WTC11 (cell line): ENCODE measurements at regions not wholly inside any gene's neighbourhood (a gene's known extent, or its start where the extent isn't known, plus 50 kb on each side); places are given as distances from the start of the nearest gene placed in this dataset.

ENCODE experiments used
- ATAC-seq: fragments of 200-7000 bp; cut with Tn5 transposase; 2 replicates; pipeline ENCODE4 v1.10.0; 2021; ENCODE audit warnings: mild to moderate bottlenecking, moderate library complexity
- CTCF ChIA-PET: fragments of 300-600 bp; sonication (Branson Sonifier 250); formaldehyde crosslinking; loops from one replicate; lab custom pipeline; 2021; ENCODE audit warnings: antibody characterized with exemption; lab: Charles Lee
- POLR2A ChIA-PET: fragments of 350-600 bp; sonication (Branson Sonifier 250); formaldehyde crosslinking; loops from one replicate; lab custom pipeline; 2021; ENCODE audit warnings: antibody characterized with exemption; lab: Charles Lee
- DNase-seq: peaks from one replicate; pipeline ENCODE4 v3.0.0; 2021; ENCODE audit warnings: low spot score
- H3K27ac Mint-ChIP-seq: 2 replicates; pipeline ENCODE4 v1.8.0; 2021; ENCODE audit warnings: mixed read lengths
- H3K27me3 Mint-ChIP-seq: 2 replicates; pipeline ENCODE4 v1.8.0; 2021; ENCODE audit warnings: low read depth, mild to moderate bottlenecking, moderate library complexity, mixed read lengths
- H3K36me3 Mint-ChIP-seq: 2 replicates; pipeline ENCODE4 v1.8.0; 2021; ENCODE audit warnings: mixed read lengths
- H3K4me1 Mint-ChIP-seq: 2 replicates; pipeline ENCODE4 v1.8.0; 2022; ENCODE audit warnings: mixed read lengths
- H3K4me3 Mint-ChIP-seq: 2 replicates; pipeline ENCODE4 v1.8.0; 2021; ENCODE audit warnings: mild to moderate bottlenecking, moderate library complexity, mixed read lengths
- H3K9me3 Mint-ChIP-seq: 2 replicates; pipeline ENCODE4 v1.8.0; 2021; ENCODE audit warnings: mixed read lengths
- ATF1 ChIP-seq: sonication (generic); formaldehyde crosslinking; IDR thresholded peaks from 2 replicates; pipeline ENCODE4 v1.8.1; 2023; ENCODE audit warnings: mild to moderate bottlenecking, moderate library complexity, missing genetic modification reagents
- CDX4 ChIP-seq: fragments of 250-450 bp; sonication (Bioruptor Pico); IDR thresholded peaks from 2 replicates; pipeline ENCODE4 v1.9.0; 2021; ENCODE audit warnings: moderate library complexity, mild to moderate bottlenecking, inconsistent platforms, borderline replicate concordance
- EMX1 ChIP-seq: fragments of 250-450 bp; sonication (Bioruptor Pico); IDR thresholded peaks from 2 replicates; pipeline ENCODE4 v1.8.0; 2021; ENCODE audit warnings: mild to moderate bottlenecking
- FOXP1 ChIP-seq: sonication (generic); formaldehyde crosslinking; IDR thresholded peaks from 2 replicates; pipeline ENCODE4 v1.8.0; 2022; ENCODE audit warnings: missing genetic modification reagents, mild to moderate bottlenecking, moderate library complexity, borderline replicate concordance
- NFATC4 ChIP-seq: fragments of 250-450 bp; sonication (Bioruptor Pico); IDR thresholded peaks from 2 replicates; pipeline ENCODE4 v1.9.0; 2021; ENCODE audit warnings: mild to moderate bottlenecking
- NFYB ChIP-seq: sonication (generic); formaldehyde crosslinking; conservative IDR thresholded peaks from 2 replicates; pipeline ENCODE4 v1.8.0; 2022; ENCODE audit warnings: low read depth, missing genetic modification reagents
- OVOL2 ChIP-seq: fragments of 250-450 bp; sonication (Bioruptor Pico); IDR thresholded peaks from 2 replicates; pipeline ENCODE4 v1.9.0; 2021; ENCODE audit warnings: mild to moderate bottlenecking, borderline replicate concordance
- SOX15 ChIP-seq: fragments of 250-450 bp; sonication (Bioruptor Pico); IDR thresholded peaks from 2 replicates; pipeline ENCODE4 v1.9.0; 2021; ENCODE audit warnings: mild to moderate bottlenecking
- SP1 ChIP-seq: sonication (generic); formaldehyde crosslinking; conservative IDR thresholded peaks from 2 replicates; pipeline ENCODE4 v1.8.1; 2022; ENCODE audit warnings: missing genetic modification reagents
- TEAD1 ChIP-seq: sonication (generic); formaldehyde crosslinking; IDR thresholded peaks from 2 replicates; pipeline ENCODE4 v1.8.0; 2022; ENCODE audit warnings: mild to moderate bottlenecking, missing genetic modification reagents
- ZMAT4 ChIP-seq: fragments of 250-450 bp; sonication (Bioruptor Pico); IDR thresholded peaks from 2 replicates; pipeline ENCODE4 v1.9.0; 2021; ENCODE audit warnings: mild to moderate bottlenecking
- ZNF219 ChIP-seq: sonication (generic); formaldehyde crosslinking; IDR thresholded peaks from 2 replicates; pipeline ENCODE4 v1.8.0; 2023; ENCODE audit warnings: missing genetic modification reagents, mild to moderate bottlenecking, borderline replicate concordance
- ZNF263 ChIP-seq: sonication (generic); formaldehyde crosslinking; IDR thresholded peaks from 2 replicates; pipeline ENCODE4 v1.8.1; 2022; ENCODE audit warnings: low read depth, mild to moderate bottlenecking, moderate library complexity, missing genetic modification reagents
- ZNF396 ChIP-seq: fragments of 250-450 bp; sonication (Bioruptor Pico); IDR thresholded peaks from 2 replicates; pipeline ENCODE4 v1.8.0; 2021; ENCODE audit warnings: mild to moderate bottlenecking, moderate library complexity, borderline replicate concordance
- ZSCAN18 ChIP-seq: fragments of 250-450 bp; sonication (Bioruptor Pico); IDR thresholded peaks from 2 replicates; pipeline ENCODE4 v2.1.2; 2022; ENCODE audit warnings: mild to moderate bottlenecking, moderate library complexity
- TF ChIP-seq, protein P1 (sequence below): sonication (generic); formaldehyde crosslinking; IDR thresholded peaks from 2 replicates; pipeline ENCODE4 v1.8.0; 2022; ENCODE audit warnings: missing genetic modification reagents
- TF ChIP-seq, protein P2 (sequence below): sonication (generic); formaldehyde crosslinking; IDR thresholded peaks from 2 replicates; pipeline ENCODE4 v1.8.0; 2023; ENCODE audit warnings: missing genetic modification reagents
- TF ChIP-seq, protein P3 (sequence below): sonication (generic); formaldehyde crosslinking; conservative IDR thresholded peaks from 2 replicates; pipeline ENCODE4 v1.8.1; 2023; ENCODE audit warnings: mild to moderate bottlenecking, low read depth, missing genetic modification reagents, moderate library complexity

DNA sequence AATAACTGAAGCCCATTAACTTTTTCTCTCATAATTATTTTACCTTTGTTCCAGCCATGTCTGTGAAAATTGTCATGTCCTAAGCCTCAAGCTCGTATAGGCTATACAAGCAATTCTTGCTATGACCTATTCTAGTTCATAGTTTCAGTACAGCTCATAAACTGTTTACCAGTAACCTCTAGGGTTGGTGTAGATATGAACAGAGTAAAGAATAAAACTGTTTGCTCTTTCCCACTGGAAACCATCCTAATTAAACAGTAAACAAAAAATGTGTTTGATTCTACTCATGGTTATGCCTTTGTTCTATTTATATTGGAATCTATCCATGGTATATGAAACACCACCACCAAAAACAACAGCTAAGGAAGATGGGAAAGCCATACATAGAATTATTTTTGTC is 1444.0 kb upstream of the PCDH7 start:
- H3K4me1 Mint-ChIP-seq, result no peaks in the 10 kb centered on the region
- TF ChIP-seq ZNF263, result no peak
- no peak for TF ChIP-seq ZMAT4 (CRISPR knock-in tag)
- TF ChIP-seq FOXP1, result no peak
- TF ChIP-seq, protein P1, sequence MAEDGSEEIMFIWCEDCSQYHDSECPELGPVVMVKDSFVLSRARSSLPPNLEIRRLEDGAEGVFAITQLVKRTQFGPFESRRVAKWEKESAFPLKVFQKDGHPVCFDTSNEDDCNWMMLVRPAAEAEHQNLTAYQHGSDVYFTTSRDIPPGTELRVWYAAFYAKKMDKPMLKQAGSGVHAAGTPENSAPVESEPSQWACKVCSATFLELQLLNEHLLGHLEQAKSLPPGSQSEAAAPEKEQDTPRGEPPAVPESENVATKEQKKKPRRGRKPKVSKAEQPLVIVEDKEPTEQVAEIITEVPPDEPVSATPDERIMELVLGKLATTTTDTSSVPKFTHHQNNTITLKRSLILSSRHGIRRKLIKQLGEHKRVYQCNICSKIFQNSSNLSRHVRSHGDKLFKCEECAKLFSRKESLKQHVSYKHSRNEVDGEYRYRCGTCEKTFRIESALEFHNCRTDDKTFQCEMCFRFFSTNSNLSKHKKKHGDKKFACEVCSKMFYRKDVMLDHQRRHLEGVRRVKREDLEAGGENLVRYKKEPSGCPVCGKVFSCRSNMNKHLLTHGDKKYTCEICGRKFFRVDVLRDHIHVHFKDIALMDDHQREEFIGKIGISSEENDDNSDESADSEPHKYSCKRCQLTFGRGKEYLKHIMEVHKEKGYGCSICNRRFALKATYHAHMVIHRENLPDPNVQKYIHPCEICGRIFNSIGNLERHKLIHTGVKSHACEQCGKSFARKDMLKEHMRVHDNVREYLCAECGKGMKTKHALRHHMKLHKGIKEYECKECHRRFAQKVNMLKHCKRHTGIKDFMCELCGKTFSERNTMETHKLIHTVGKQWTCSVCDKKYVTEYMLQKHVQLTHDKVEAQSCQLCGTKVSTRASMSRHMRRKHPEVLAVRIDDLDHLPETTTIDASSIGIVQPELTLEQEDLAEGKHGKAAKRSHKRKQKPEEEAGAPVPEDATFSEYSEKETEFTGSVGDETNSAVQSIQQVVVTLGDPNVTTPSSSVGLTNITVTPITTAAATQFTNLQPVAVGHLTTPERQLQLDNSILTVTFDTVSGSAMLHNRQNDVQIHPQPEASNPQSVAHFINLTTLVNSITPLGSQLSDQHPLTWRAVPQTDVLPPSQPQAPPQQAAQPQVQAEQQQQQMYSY (CRISPR knock-in tag), result no peak
- no peak for TF ChIP-seq OVOL2
- no peak for TF ChIP-seq ZNF219 (CRISPR knock-in tag)
- TF ChIP-seq CDX4 (CRISPR knock-in tag), result no peak
- no peak for TF ChIP-seq TEAD1 (CRISPR knock-in tag)
- TF ChIP-seq, protein P2, sequence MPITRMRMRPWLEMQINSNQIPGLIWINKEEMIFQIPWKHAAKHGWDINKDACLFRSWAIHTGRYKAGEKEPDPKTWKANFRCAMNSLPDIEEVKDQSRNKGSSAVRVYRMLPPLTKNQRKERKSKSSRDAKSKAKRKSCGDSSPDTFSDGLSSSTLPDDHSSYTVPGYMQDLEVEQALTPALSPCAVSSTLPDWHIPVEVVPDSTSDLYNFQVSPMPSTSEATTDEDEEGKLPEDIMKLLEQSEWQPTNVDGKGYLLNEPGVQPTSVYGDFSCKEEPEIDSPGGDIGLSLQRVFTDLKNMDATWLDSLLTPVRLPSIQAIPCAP (CRISPR knock-in tag), result no peak
- no peak for TF ChIP-seq SOX15 (CRISPR knock-in tag)
- no peak for TF ChIP-seq ATF1 (CRISPR knock-in tag)
- TF ChIP-seq SP1 (CRISPR knock-in tag), result no peak
- TF ChIP-seq EMX1 (CRISPR knock-in tag), result no peak
- TF ChIP-seq ZNF396 (CRISPR knock-in tag), result no peak
- TF ChIP-seq, protein P3, sequence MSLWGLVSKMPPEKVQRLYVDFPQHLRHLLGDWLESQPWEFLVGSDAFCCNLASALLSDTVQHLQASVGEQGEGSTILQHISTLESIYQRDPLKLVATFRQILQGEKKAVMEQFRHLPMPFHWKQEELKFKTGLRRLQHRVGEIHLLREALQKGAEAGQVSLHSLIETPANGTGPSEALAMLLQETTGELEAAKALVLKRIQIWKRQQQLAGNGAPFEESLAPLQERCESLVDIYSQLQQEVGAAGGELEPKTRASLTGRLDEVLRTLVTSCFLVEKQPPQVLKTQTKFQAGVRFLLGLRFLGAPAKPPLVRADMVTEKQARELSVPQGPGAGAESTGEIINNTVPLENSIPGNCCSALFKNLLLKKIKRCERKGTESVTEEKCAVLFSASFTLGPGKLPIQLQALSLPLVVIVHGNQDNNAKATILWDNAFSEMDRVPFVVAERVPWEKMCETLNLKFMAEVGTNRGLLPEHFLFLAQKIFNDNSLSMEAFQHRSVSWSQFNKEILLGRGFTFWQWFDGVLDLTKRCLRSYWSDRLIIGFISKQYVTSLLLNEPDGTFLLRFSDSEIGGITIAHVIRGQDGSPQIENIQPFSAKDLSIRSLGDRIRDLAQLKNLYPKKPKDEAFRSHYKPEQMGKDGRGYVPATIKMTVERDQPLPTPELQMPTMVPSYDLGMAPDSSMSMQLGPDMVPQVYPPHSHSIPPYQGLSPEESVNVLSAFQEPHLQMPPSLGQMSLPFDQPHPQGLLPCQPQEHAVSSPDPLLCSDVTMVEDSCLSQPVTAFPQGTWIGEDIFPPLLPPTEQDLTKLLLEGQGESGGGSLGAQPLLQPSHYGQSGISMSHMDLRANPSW (CRISPR knock-in tag), result no peak
- TF ChIP-seq NFYB (CRISPR knock-in tag), result no peak
- no peak for TF ChIP-seq NFATC4 (CRISPR knock-in tag)
- no peak for TF ChIP-seq ZSCAN18 (CRISPR knock-in tag)
- ATAC-seq, result no peak

More for the DNA sequence above, 1444.0 kb upstream of the PCDH7 start:
- Mint-ChIP-seq H3K9me3 (peaks cover 19% of the 10 kb centered on the region), H3K27ac (no peak overlapping the region), H3K4me3 (no peak overlapping the region), H3K36me3 (0 out of 2 replicates have a peak, but pooled peaks cover 4% of the 10 kb centered on the region), H3K27me3 (no peaks in the 10 kb centered on the region)
- POLR2A ChIA-PET, result no interaction called here
- DNase-seq, result no peak
- CTCF ChIA-PET, result no interaction called here
